Upper lobe of left lung (tissue), 4 donors: ENCODE measurements at regions not wholly inside any gene's neighbourhood (a gene's known extent, or its start where the extent isn't known, plus 50 kb on each side); places are given as distances from the start of the nearest gene placed in this dataset.

Experiments used
- CTCF ChIP-seq, 6 experiments: fragments of 450-650 bp in 4 of 6; fragments of 200-600 bp in 2 of 6; sonication (generic) in 2 of 6; IDR thresholded peaks; one replicate each; pipeline ENCODE4 v1.5.1; 2016 to 2019; ENCODE audit warnings: antibody characterized with exemption in 6 of 6
- POLR2A ChIP-seq, 4 donors: fragments of 450-650 bp; IDR thresholded peaks; one replicate each; pipeline ENCODE4 v1.5.1; 2016 to 2017; ENCODE audit warnings: antibody characterized with exemption in 4 of 4, mild to moderate bottlenecking in 2 of 4

GRCh38 chr10:128604025-128604424, 477.8 kb upstream of the MKI67 start:
- TF ChIP-seq POLR2A (IDR thresholded peaks at IDR 0.05) (no peak), CTCF (IDR thresholded peaks at IDR 0.05) (no peak)
